ENCODE measurements at regions not wholly inside any gene's neighbourhood (a gene's known extent, or its start where the extent isn't known, plus 50 kb on each side); places are given as distances from the start of the nearest gene placed in this dataset.

GRCh38 chr11:110023711-110024110 is 69.5 kb upstream of the ZC3H12C start:
- TF ChIP-seq GATA2 (IDR thresholded peaks at IDR 0.05; ENCODE audit: low read depth, low read length), result no peak
- TF ChIP-seq GATA3 (IDR thresholded peaks at IDR 0.05; ENCODE audit: low read depth, low read length), result no peak

All from SH-SY5Y (cell line).